HepG2 (cell line): ENCODE measurements at regions not wholly inside any gene's neighbourhood (a gene's known extent, or its start where the extent isn't known, plus 50 kb on each side); places are given as distances from the start of the nearest gene placed in this dataset.

Experiments
- CBX2 ChIP-seq, 2 experiments: fragments of 200-600 bp in 1 of 2; sonication (generic); formaldehyde crosslinking in 1 of 2; IDR thresholded peaks; 2 replicates each; pipeline versions ENCODE4 v1.7.0 to v1.8.1; 2018 to 2022; ENCODE audit warnings: low read depth in 2 of 2, low read length in 1 of 2, mild to moderate bottlenecking in 1 of 2, missing genetic modification reagents in 1 of 2
- FOXC1 ChIP-seq: sonication (generic); formaldehyde crosslinking; IDR thresholded peaks from 2 replicates; pipeline ENCODE4 v1.8.0; 2022; ENCODE audit warnings: mild to moderate bottlenecking, missing genetic modification reagents, borderline replicate concordance
- JUN ChIP-seq: sonication (generic); formaldehyde crosslinking; IDR thresholded peaks from 2 replicates; pipeline ENCODE4 v1.4.0; 2020; ENCODE audit warnings: mild to moderate bottlenecking, missing genetic modification reagents
- MIER3 ChIP-seq: IDR thresholded peaks from 2 replicates; pipeline ENCODE4 v1.6.1; 2016; ENCODE audit warnings: missing compliant biosample characterization, borderline replicate concordance
- NCOA5 ChIP-seq: sonication (generic); formaldehyde crosslinking; IDR thresholded peaks from 2 replicates; pipeline ENCODE4 v1.4.0; 2020; ENCODE audit warnings: missing genetic modification reagents
- POLR2AphosphoS5 ChIP-seq: IDR thresholded peaks from 2 replicates; pipeline ENCODE4 v1.6.1; 2012; ENCODE audit warnings: low read depth, low read length
- SMYD3 ChIP-seq: sonication (generic); formaldehyde crosslinking; IDR thresholded peaks from 2 replicates; pipeline ENCODE4 v1.8.1; 2023; ENCODE audit warnings: mild to moderate bottlenecking, missing genetic modification reagents
- SRF ChIP-seq: IDR thresholded peaks from 2 replicates; pipeline ENCODE4 v1.6.1; 2011; ENCODE audit warnings: mild to moderate bottlenecking, low read depth, low read length, moderate library complexity
- ZNF772 ChIP-seq: sonication (generic); formaldehyde crosslinking; IDR thresholded peaks from 2 replicates; pipeline ENCODE4 v1.5.0; 2020; ENCODE audit warnings: mild to moderate bottlenecking, missing genetic modification reagents
- ZSCAN30 ChIP-seq: sonication (generic); formaldehyde crosslinking; IDR thresholded peaks from 2 replicates; pipeline ENCODE4 v1.5.0; 2020; ENCODE audit warnings: mild to moderate bottlenecking, missing genetic modification reagents
- TF ChIP-seq, protein P1 (sequence below): sonication (generic); formaldehyde crosslinking; IDR thresholded peaks from 2 replicates; pipeline ENCODE4 v1.4.0; 2020; ENCODE audit warnings: missing genetic modification reagents, borderline replicate concordance
- TF ChIP-seq, protein P2 (sequence below): sonication (generic); formaldehyde crosslinking; IDR thresholded peaks from 2 replicates; pipeline ENCODE4 v1.5.0; 2020; ENCODE audit warnings: mild to moderate bottlenecking, missing genetic modification reagents, moderate library complexity
- TF ChIP-seq, protein P3 (sequence below): sonication (generic); formaldehyde crosslinking; IDR thresholded peaks from 2 replicates; pipeline ENCODE4 v1.9.0; 2021; ENCODE audit warnings: mild to moderate bottlenecking, missing genetic modification reagents
- TF ChIP-seq, protein P4 (sequence below): sonication (generic); formaldehyde crosslinking; IDR thresholded peaks from 2 replicates; pipeline ENCODE4 v1.5.1; 2020; ENCODE audit warnings: missing genetic modification reagents, mild to moderate bottlenecking, borderline replicate concordance

DNA sequence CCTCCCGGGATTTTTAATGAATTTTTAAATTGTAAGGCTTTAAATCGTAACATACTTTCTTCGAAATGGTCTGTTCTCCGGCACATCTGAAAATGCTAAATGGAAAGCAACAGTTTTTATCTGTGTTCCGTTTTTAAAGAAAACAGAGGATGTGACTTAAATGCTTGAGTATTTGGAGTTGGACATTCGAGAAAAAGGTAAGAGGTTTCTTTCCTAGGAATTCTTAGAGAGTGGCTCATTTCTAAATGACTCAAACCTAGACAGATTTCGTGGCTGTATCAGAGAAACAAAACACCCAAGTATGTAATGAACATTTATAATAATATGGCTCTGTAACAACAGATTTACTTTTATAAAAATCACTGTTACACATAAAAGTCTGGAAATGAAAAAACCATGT lies 177.6 kb upstream of the CCDC68 start:
- TF ChIP-seq ZSCAN30 (no peak), SRF (no peak), MIER3 (CRISPR knock-in tag) (no peak), CBX2 (IDR thresholded peaks at IDR 0.05; ENCODE audit: low read depth, low read length) (no peak), CBX2 (CRISPR knock-in tag; IDR thresholded peaks at IDR 0.05; ENCODE audit: low read depth) (no peak), SMYD3 (CRISPR knock-in tag) (no peak), FOXC1 (CRISPR knock-in tag) (no peak), POLR2AphosphoS5 (no peak), JUN (CRISPR knock-in tag) (no peak), NCOA5 (no peak), ZNF772 (CRISPR knock-in tag) (no peak)
- TF ChIP-seq, protein P1, sequence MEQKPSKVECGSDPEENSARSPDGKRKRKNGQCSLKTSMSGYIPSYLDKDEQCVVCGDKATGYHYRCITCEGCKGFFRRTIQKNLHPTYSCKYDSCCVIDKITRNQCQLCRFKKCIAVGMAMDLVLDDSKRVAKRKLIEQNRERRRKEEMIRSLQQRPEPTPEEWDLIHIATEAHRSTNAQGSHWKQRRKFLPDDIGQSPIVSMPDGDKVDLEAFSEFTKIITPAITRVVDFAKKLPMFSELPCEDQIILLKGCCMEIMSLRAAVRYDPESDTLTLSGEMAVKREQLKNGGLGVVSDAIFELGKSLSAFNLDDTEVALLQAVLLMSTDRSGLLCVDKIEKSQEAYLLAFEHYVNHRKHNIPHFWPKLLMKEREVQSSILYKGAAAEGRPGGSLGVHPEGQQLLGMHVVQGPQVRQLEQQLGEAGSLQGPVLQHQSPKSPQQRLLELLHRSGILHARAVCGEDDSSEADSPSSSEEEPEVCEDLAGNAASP (CRISPR knock-in tag): no peak
- TF ChIP-seq, protein P2, sequence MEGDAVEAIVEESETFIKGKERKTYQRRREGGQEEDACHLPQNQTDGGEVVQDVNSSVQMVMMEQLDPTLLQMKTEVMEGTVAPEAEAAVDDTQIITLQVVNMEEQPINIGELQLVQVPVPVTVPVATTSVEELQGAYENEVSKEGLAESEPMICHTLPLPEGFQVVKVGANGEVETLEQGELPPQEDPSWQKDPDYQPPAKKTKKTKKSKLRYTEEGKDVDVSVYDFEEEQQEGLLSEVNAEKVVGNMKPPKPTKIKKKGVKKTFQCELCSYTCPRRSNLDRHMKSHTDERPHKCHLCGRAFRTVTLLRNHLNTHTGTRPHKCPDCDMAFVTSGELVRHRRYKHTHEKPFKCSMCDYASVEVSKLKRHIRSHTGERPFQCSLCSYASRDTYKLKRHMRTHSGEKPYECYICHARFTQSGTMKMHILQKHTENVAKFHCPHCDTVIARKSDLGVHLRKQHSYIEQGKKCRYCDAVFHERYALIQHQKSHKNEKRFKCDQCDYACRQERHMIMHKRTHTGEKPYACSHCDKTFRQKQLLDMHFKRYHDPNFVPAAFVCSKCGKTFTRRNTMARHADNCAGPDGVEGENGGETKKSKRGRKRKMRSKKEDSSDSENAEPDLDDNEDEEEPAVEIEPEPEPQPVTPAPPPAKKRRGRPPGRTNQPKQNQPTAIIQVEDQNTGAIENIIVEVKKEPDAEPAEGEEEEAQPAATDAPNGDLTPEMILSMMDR: no peak
- TF ChIP-seq, protein P3, sequence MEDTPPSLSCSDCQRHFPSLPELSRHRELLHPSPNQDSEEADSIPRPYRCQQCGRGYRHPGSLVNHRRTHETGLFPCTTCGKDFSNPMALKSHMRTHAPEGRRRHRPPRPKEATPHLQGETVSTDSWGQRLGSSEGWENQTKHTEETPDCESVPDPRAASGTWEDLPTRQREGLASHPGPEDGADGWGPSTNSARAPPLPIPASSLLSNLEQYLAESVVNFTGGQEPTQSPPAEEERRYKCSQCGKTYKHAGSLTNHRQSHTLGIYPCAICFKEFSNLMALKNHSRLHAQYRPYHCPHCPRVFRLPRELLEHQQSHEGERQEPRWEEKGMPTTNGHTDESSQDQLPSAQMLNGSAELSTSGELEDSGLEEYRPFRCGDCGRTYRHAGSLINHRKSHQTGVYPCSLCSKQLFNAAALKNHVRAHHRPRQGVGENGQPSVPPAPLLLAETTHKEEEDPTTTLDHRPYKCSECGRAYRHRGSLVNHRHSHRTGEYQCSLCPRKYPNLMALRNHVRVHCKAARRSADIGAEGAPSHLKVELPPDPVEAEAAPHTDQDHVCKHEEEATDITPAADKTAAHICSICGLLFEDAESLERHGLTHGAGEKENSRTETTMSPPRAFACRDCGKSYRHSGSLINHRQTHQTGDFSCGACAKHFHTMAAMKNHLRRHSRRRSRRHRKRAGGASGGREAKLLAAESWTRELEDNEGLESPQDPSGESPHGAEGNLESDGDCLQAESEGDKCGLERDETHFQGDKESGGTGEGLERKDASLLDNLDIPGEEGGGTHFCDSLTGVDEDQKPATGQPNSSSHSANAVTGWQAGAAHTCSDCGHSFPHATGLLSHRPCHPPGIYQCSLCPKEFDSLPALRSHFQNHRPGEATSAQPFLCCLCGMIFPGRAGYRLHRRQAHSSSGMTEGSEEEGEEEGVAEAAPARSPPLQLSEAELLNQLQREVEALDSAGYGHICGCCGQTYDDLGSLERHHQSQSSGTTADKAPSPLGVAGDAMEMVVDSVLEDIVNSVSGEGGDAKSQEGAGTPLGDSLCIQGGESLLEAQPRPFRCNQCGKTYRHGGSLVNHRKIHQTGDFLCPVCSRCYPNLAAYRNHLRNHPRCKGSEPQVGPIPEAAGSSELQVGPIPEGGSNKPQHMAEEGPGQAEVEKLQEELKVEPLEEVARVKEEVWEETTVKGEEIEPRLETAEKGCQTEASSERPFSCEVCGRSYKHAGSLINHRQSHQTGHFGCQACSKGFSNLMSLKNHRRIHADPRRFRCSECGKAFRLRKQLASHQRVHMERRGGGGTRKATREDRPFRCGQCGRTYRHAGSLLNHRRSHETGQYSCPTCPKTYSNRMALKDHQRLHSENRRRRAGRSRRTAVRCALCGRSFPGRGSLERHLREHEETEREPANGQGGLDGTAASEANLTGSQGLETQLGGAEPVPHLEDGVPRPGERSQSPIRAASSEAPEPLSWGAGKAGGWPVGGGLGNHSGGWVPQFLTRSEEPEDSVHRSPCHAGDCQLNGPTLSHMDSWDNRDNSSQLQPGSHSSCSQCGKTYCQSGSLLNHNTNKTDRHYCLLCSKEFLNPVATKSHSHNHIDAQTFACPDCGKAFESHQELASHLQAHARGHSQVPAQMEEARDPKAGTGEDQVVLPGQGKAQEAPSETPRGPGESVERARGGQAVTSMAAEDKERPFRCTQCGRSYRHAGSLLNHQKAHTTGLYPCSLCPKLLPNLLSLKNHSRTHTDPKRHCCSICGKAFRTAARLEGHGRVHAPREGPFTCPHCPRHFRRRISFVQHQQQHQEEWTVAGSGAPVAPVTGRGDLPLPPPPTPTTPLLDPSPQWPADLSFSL: no peak
- TF ChIP-seq, protein P4, sequence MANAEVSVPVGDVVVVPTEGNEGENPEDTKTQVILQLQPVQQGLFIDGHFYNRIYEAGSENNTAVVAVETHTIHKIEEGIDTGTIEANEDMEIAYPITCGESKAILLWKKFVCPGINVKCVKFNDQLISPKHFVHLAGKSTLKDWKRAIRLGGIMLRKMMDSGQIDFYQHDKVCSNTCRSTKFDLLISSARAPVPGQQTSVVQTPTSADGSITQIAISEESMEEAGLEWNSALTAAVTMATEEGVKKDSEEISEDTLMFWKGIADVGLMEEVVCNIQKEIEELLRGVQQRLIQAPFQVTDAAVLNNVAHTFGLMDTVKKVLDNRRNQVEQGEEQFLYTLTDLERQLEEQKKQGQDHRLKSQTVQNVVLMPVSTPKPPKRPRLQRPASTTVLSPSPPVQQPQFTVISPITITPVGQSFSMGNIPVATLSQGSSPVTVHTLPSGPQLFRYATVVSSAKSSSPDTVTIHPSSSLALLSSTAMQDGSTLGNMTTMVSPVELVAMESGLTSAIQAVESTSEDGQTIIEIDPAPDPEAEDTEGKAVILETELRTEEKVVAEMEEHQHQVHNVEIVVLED: no peak
